GM18873 (cell line): ENCODE measurements at regions not wholly inside any gene's neighbourhood (a gene's known extent, or its start where the extent isn't known, plus 50 kb on each side); places are given as distances from the start of the nearest gene placed in this dataset.

Experiments
- ATAC-seq: cut with Tn5 transposase; IDR thresholded peaks from one replicate; pipeline ENCODE4 v1.9.1; 2021; ENCODE audit warnings: mild to moderate bottlenecking, moderate library complexity, moderate number of reproducible peaks; ENCODE audit not compliant: unreplicated experiment, low FRiP score

GRCh38 chr11:112829971-112830654, 131.1 kb upstream of the NCAM1 start:
- ATAC-seq: no peak

GRCh38 chr11:112831041-112831440, 130.2 kb upstream of the NCAM1 start:
- ATAC-seq: no peak

GRCh38 chr11:112831969-112832766, 129.1 kb upstream of the NCAM1 start:
- ATAC-seq: no peak

GRCh38 chr11:112834277-112834755, 126.9 kb upstream of the NCAM1 start:
- ATAC-seq: no peak

GRCh38 chr11:112835591-112836255, 125.5 kb upstream of the NCAM1 start:
- no peak for ATAC-seq

GRCh38 chr11:112836256-112836602, 125.0 kb upstream of the NCAM1 start:
- ATAC-seq: no peak

- no peak for ATAC-seq
Observed at GRCh38 chr11:112837162-112837826, 123.9 kb upstream of the NCAM1 start.

GRCh38 chr11:112839051-112839450, 122.2 kb upstream of the NCAM1 start:
- no peak for ATAC-seq

- no peak for ATAC-seq
Observed at GRCh38 chr11:112841729-112842128, 119.5 kb upstream of the NCAM1 start.

GRCh38 chr11:112842151-112842550, 119.1 kb upstream of the NCAM1 start:
- ATAC-seq: no peak

- ATAC-seq: no peak
Observed at GRCh38 chr11:112844517-112844916, 116.7 kb upstream of the NCAM1 start.

- no peak for ATAC-seq
Observed at GRCh38 chr11:112847568-112847967, 113.7 kb upstream of the NCAM1 start.

- ATAC-seq: no peak
Observed at GRCh38 chr11:112852143-112852866, 108.9 kb upstream of the NCAM1 start.

GRCh38 chr11:112856133-112856532, 105.1 kb upstream of the NCAM1 start:
- ATAC-seq: no peak

GRCh38 chr11:112856591-112856990, 104.6 kb upstream of the NCAM1 start:
- no peak for ATAC-seq

GRCh38 chr11:112858289-112859023, 102.8 kb upstream of the NCAM1 start:
- ATAC-seq: no peak

- ATAC-seq: no peak
Observed at GRCh38 chr11:112859787-112860186, 101.4 kb upstream of the NCAM1 start.

- no peak for ATAC-seq
Observed at GRCh38 chr11:112861356-112861755, 99.9 kb upstream of the NCAM1 start.

GRCh38 chr11:112863305-112863704, 97.9 kb upstream of the NCAM1 start:
- ATAC-seq: no peak

GRCh38 chr11:112864672-112865071, 96.5 kb upstream of the NCAM1 start:
- no peak for ATAC-seq
